ENCODE measurements at regions not wholly inside any gene's neighbourhood (a gene's known extent, or its start where the extent isn't known, plus 50 kb on each side); places are given as distances from the start of the nearest gene placed in this dataset.

- ATAC-seq (no peak), DNase-seq (no peak)
- TF ChIP-seq CTCF (IDR thresholded peaks at IDR 0.05) (no peak), POLR2A (IDR thresholded peaks at IDR 0.05) (no peak)
- intact Hi-C loops (cut with DNase I) = no loop called here
- H3K27me3 ChIP-seq = no peaks in the 10 kb centered on the region
- H3K4me1 ChIP-seq = no peaks in the 10 kb centered on the region
- no peaks in the 10 kb centered on the region for H3K36me3 ChIP-seq
- 94% methylated on average over 14 of the region's 14 CpGs for WGBS (ENCODE audit: insufficient coverage, low coverage, low lambda C conversion rate, missing lambda C conversion rate)
- H3K27ac ChIP-seq = no peak overlapping the region
- no peaks in the 10 kb centered on the region for H3K9me3 ChIP-seq
- no peak overlapping the region for H3K4me3 ChIP-seq
Measured at GRCh38 chr20:34180460-34181120, 60.6 kb upstream of the ASIP start.

GRCh38 chr20:34181484-34181883, 59.7 kb upstream of the ASIP start:
- 81% methylated on average over 2 of the region's 2 CpGs for WGBS (ENCODE audit: insufficient coverage, low coverage, low lambda C conversion rate, missing lambda C conversion rate)
- intact Hi-C loops (cut with DNase I) = no loop called here

GRCh38 chr20:34185766-34186620, 55.2 kb upstream of the ASIP start:
- ATAC-seq = no peak
- H3K4me3 ChIP-seq = no peak overlapping the region
- no peak overlapping the region for H3K27ac ChIP-seq
- no peaks in the 10 kb centered on the region for H3K9me3 ChIP-seq
- H3K27me3 ChIP-seq = no peaks in the 10 kb centered on the region
- no peak for DNase-seq
- no peaks in the 10 kb centered on the region for H3K36me3 ChIP-seq
- TF ChIP-seq CTCF (IDR thresholded peaks at IDR 0.05) = no peak
- TF ChIP-seq POLR2A (IDR thresholded peaks at IDR 0.05) = no peak
- intact Hi-C loops (cut with DNase I) = no loop called here
- WGBS (ENCODE audit: insufficient coverage, low coverage, low lambda C conversion rate, missing lambda C conversion rate) = 66% methylated on average over 8 of the region's 9 CpGs
- no peaks in the 10 kb centered on the region for H3K4me1 ChIP-seq

More at GRCh38 chr20:34181484-34181883, 59.7 kb upstream of the ASIP start:
- Histone ChIP-seq H3K4me1 (no peaks in the 10 kb centered on the region), H3K27ac (no peak overlapping the region), H3K4me3 (no peak overlapping the region), H3K27me3 (no peaks in the 10 kb centered on the region), H3K36me3 (no peaks in the 10 kb centered on the region), H3K9me3 (no peaks in the 10 kb centered on the region)
- ATAC-seq (no peak), DNase-seq (no peak)
- TF ChIP-seq CTCF (IDR thresholded peaks at IDR 0.05) (no peak), POLR2A (IDR thresholded peaks at IDR 0.05) (no peak)

DNA sequence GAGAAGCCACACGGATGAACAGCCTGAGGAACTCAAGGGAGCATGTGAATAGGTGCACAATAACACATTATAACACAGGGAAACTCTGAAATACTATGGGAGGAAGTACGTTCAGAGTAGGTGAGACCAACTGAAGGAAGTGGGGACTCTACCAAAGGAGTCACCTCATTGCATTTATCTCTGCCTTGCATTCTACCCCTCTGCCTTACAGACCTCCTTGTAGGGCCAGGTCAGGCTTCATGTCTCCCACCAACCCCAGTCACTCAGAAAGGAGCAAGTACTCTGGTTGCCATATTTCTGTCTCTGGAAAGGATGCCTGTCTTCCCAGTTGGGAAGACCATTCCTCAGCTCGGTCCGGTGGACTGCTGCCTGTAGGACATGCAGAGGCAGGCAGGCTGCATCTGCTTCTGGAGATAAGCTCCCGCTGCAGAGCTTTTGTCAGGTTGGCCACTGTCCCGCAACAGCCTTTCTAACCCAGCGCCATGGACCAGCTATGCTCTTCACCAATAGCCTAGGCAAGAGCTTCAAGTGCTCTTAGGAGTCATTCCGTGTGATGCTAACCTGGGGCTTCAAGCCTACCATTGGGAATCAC, 51.6 kb upstream of the ASIP start:
- no peaks in the 10 kb centered on the region for H3K9me3 ChIP-seq
- H3K4me3 ChIP-seq = no peak overlapping the region
- no peaks in the 10 kb centered on the region for H3K4me1 ChIP-seq
- DNase-seq = no peak
- no peak overlapping the region for H3K27ac ChIP-seq
- 47% methylated on average over 3 of the region's 8 CpGs for WGBS (ENCODE audit: insufficient coverage, low coverage, low lambda C conversion rate, missing lambda C conversion rate)
- no peaks in the 10 kb centered on the region for H3K36me3 ChIP-seq
- intact Hi-C loops (cut with DNase I) = no loop called here
- ATAC-seq = no peak
- TF ChIP-seq CTCF (IDR thresholded peaks at IDR 0.05) = no peak
- no peak for TF ChIP-seq POLR2A (IDR thresholded peaks at IDR 0.05)
- no peaks in the 10 kb centered on the region for H3K27me3 ChIP-seq

Data from right lobe of liver (tissue), 6 donors.